ENCODE measurements at regions not wholly inside any gene's neighbourhood (a gene's known extent, or its start where the extent isn't known, plus 50 kb on each side); places are given as distances from the start of the nearest gene placed in this dataset.

DNA sequence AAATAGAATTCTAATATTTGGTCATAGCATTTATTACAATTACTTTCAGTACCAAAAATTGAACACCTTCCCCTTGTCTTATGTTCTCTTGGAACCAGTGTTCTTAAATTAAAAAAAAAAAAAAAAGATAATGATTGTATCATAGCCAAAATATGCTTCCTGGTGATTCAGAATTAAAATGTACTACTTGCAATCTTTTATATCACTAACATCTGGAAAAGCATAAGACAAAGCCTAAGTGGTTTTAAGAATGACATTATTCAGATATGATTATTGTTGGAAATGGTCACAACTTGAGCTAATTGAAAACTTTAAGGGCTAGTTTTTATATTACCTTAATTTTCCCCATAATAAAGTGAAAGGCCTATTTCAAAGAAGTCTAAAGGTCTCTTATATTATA is 493.3 kb upstream of the MARCKS start:
- TF ChIP-seq CTCF (IDR thresholded peaks at IDR 0.05; ENCODE audit: insufficient read depth, low read depth, low read length) (no peak), EZH2 (IDR thresholded peaks at IDR 0.05; ENCODE audit: insufficient read depth, low read length) (no peak)
